Umbilical cord (tissue), 1 donor: ENCODE measurements at regions not wholly inside any gene's neighbourhood (a gene's known extent, or its start where the extent isn't known, plus 50 kb on each side); places are given as distances from the start of the nearest gene placed in this dataset.
A peak's percentile ranks its signal among the peaks of the same experiment; 100 is the strongest.
"Not testable (repeated sequence)": the region's sequence is repeated elsewhere in the genome, so short reads cannot be mapped to it uniquely, and the experiment has no call there.

Source experiments
- DNase-seq: peaks from one replicate; pipeline ENCODE4 v3.0.0-alpha.2; 2015; ENCODE audit warnings: low spot score

DNA sequence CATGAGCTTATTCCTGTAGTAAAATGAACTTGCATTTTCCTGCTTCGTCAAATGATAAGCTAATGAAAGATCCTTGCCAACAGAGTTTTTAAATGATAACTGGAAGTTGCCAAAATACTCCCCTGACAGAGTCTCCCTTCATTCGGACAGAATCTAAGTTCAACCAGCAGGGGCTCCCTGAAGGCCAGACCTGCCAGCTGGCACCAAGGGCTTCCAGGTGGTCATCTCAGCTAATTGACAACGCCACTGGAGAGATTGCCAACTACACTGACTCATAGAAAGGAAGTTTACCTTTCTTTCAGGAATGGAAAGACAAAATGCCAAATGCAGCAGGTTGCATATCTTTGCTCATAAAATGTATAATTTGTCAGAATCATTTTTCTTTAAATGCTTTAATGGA, 462.8 kb downstream of the GXYLT1 start:
- no peak for DNase-seq

- no peak for DNase-seq
Measured at GRCh38 chr12:41680155-41680554, 464.5 kb downstream of the GXYLT1 start.

DNA sequence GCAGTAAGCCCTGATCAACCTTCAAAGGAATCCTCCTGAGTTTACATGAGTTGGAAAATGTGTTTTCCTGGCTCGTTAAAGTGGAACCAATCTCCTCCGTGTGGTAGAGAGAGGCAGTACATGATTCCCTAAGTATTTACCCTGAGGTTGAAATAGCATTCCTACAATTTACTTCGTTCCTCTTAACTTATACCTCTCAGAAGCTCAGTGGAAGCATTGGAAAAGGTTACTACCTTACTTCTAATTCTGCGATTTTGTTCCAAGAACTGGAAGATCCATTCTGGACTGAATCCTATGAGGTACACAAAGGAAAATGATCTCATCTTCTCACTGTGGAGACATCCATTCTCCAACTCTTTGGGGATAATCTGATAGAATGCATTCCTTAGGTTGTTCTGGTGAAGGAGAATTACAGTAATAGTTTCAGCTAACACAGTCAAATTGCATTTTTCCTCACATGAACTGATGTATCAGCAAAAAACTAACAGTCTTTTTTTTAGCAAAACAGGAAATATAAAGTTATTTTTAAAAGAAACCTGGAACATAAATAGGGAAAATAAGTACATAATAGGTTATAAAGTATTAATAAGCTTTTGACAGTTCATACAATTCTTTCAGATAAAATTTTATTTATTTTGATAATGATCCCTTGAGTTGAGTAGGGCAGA, 475.6 kb downstream of the PDZRN4 start:
- DNase-seq, result peak; percentile 74

DNA sequence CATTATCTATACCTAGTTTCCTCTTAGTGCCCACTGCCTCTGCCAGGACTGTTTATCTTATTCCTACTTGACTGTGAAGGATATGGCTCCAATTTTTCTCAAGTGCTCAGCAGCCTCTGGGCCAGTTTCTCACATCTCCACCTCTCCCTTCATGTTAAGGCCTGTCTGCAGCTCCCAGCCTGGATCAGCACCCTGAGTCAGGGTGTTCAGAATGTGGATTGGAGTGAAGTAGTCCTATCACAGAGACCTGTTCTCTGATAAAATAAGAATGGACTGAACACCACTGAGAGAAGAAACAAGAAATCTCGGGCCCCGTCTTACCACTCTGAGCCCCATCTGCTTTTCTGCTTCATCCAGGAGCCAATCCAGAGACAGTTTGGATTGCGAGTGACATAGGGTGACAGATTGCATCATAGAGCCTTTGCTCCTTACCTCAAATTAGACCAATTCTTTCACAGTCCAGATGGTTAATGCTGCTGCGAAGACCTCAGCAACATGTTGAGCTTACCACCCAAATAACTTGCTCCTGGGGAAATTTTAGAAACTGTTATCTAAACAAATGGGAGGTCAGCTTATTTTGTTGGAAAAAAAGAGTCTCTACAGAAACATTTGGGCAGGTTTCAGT, 473.1 kb downstream of the PDZRN4 start:
- DNase-seq, result no peak

- DNase-seq, result no peak
Measured at GRCh38 chr12:41656454-41656853, 468.3 kb downstream of the PDZRN4 start.

DNA sequence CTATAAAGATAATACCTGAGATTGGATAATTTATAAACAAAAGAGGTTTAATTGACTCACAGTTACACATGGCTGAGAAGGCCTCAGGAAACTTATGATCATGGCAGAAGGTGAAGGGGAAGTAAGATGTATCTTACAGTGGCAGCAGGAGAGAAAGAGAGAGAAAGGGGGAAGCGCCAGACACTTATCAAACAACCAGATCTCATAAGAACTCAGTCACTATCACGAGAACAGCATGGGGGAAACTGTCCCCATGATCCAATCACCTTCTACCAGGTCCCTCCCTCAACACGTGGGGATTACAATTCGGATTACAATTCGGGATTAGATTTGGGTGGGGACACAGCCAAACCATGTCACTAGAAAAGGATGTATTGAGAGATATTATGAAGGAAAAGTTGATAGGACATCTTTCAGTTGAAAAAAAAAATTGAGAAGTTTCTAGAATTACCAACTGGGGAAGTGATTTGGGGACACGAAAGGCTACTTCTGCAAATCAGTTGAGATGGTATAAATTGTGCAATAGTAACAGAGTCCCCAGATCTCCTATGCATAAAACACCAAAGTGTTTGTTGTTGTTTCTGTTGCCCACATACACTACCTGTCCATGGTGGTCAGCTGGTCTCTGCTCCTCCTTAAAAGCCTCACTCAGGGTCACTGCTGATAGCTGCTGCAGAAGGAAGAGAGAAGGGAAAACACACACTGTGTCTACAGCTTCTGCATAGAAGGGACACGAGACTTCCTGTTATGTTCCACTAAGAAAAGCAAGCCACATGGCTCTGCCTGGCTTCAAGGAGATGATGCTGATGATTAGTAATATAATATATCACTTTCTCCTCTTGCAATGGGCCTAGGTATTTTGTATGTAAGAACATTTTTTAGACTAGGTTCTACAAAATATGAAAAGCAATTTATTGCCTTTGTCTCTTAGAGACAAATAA, 465.5 kb downstream of the PDZRN4 start:
- no peak for DNase-seq

DNA sequence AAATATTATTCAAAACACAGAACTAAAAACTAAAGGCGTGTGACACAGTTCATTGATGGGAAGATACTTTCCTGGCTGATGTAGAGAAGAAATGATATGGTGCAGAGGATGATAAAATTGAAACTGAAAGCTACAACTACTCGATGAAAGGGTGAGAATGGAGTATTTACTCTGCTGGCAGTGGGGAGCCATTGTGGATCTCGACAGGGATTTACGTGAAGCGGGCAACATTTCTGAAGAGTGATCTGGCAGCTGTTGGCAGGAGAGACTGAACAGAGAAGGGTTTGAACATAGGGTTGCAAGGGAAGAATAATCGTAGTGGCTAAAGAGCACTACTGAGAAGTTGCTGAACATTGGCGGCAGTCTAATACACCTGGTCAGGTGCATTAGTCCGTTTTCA, 464.9 kb downstream of the PDZRN4 start:
- no peak for DNase-seq

- DNase-seq, result no peak
Measured at GRCh38 chr12:41645624-41646023, 457.5 kb downstream of the PDZRN4 start.

DNA sequence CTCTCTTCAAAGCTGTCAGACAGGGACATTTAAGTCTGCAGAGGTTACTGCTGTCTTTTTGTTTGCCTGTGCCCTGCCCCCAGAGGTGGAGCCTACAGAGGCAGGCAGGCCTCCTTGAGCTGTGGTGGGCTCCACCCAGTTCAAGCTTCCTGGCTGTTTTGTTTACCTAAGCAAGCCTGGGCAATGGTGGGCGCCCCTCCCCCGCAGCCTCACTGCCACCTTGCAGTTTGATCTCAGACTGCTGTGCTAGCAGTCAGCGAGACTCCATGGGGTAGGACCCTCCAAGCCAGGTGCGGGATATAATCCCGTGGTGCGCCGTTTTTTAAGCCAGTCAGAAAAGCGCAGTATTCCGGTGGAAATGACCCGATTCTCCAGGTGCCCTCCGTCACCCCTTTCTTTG, 454.7 kb downstream of the PDZRN4 start:
- not testable (repeated sequence) for DNase-seq

DNA sequence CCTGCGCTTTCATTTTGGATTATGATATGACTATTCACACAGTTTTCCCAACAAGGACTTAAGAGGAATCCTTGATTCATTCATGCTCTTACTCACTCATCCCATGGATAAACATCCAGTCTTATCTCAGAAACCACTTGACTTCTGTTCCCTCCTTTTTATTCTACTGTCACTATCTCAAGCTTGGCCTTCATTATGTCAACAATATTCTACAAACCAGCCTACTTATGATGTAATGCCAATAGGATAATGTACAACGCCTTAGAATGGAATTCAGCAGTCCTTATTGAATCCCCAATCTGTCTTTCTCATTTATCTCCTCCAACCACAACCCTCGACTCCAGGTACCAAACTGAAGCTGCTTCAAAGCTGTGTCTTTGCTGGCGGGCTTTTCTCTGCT, 448.5 kb downstream of the PDZRN4 start:
- DNase-seq, result no peak

- no peak for DNase-seq
Measured at GRCh38 chr12:41635626-41636364, 447.7 kb downstream of the PDZRN4 start.

DNA sequence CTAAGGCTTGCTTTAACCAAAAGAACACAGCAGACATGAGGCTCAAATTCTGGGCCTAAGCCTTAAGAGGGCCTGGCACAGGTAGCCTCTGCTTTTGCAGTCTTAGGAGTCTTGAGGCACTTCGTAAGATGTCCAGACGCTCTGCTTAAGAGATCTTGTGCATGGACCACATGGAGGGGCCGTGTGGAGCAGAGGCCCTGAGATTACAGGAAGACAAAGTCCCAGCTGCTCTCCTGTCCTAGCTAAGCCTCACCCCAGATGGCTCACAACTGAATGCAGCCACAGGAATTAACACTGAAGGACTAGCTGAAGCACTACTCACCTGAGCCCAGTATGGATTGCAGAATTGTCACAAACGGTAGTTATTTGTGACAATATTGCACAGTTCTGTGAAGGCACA, 446.0 kb downstream of the PDZRN4 start:
- DNase-seq, result no peak

DNA sequence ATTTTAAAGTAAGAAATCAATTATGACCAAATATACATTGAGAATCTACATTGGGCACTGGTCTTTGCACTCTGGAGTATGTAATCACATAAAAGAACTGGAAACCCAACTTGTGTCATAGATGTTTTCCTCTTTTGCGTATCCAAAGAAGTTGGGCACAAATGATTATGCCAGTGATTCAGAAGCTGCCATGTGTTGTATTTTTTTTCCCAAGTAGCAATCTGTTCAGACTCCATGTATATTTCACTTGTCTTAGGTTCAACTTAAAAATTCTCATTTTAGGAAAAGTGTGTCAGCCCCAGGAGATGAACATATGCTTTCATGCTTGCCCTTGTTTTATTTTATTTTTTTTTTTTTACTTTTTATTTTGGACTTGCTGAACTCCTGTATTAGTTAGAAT, 441.5 kb downstream of the PDZRN4 start:
- no peak for DNase-seq

DNA sequence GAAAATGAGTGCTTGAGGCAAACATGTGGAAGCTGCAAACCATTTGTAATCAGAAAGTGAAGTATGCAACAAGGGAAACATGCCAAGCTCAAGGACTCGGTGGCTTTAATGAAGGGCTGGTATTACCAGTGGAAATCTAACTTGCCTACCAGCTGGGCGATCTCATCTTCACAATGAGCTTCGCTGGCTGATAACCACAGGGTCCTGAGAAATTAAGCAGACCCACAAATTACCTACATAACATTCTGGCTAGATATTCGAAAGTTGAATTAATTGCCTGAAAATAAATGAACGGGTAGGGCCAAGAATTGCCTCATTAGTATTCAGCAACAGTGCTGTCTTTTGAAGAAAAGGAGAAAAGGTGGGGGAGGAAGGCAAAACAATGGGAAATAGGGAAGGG, 439.4 kb downstream of the PDZRN4 start:
- no peak for DNase-seq

- DNase-seq, result no peak
Measured at GRCh38 chr12:41624571-41624970, 436.5 kb downstream of the PDZRN4 start.
